LHCN-M2 (cell line): ENCODE measurements at regions not wholly inside any gene's neighbourhood (a gene's known extent, or its start where the extent isn't known, plus 50 kb on each side); places are given as distances from the start of the nearest gene placed in this dataset.
"Not testable (repeated sequence)": the region's sequence is repeated elsewhere in the genome, so short reads cannot be mapped to it uniquely, and the experiment has no call there.

ENCODE experiments used
- DNase-seq: peaks from one replicate; pipeline ENCODE4 v3.0.0-alpha.2; 2012; ENCODE audit warnings: low read depth

DNA sequence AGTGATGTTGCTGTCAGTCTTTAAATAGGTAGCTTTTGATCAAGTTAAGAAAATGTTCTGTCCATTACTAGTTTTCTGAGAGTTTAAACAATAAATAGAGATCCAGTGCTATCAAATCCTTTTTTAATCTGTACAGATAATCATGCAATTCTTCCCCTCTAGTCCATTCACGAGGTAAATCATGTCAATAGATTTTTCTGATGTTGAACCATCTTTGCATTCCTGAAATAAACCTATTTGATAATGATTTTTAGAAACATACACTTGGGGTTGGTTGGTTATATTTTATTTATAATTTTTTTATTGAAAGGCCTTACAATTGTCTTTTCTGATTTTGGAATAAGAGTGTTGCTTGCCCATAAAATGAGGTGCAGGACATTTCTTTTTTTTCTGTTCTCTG is 95.0 kb downstream of the FAM53A start:
- DNase-seq: no peak

GRCh38 chr4:1588306-1588705 is 95.8 kb downstream of the FAM53A start:
- DNase-seq: no peak

DNA sequence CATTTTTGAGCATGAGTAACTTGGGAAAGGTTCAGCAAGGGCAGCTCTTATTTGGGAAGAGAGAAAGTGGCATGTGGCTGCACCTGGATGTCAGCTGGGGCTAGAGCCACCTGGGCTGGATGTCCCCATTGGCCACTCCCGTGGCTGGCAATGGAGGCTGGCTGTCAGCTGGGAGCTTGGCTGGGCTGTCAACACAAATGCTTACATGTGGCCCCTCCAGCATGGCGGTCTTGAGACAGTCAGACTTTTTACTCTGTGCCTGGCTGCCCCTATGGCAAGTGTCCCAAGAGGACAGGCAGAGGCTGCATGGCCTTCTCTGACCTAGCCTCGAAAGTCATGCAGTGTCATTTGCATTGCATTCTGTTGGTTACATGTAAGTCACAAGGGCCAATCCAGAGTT is 99.6 kb downstream of the FAM53A start:
- DNase-seq: no peak

DNA sequence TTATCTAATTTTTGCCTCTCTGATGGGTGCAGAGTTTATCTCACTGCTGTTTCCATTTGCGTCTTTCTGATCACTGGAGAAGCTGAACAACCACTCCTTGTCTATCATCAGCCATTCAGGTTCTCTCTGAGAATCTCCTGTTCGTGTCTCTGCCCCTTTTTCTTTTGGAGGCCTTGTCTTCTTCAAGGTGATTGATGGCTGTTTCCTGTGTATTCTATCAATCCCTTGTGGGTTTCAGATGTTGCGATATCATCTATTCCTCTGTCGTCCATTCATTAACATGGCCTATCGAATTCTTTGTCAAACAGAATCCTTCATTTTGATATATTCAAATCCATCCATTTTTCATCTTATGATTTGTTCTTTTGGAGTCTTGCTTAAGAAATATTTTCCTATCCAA is 100.3 kb downstream of the FAM53A start:
- no peak for DNase-seq

DNA sequence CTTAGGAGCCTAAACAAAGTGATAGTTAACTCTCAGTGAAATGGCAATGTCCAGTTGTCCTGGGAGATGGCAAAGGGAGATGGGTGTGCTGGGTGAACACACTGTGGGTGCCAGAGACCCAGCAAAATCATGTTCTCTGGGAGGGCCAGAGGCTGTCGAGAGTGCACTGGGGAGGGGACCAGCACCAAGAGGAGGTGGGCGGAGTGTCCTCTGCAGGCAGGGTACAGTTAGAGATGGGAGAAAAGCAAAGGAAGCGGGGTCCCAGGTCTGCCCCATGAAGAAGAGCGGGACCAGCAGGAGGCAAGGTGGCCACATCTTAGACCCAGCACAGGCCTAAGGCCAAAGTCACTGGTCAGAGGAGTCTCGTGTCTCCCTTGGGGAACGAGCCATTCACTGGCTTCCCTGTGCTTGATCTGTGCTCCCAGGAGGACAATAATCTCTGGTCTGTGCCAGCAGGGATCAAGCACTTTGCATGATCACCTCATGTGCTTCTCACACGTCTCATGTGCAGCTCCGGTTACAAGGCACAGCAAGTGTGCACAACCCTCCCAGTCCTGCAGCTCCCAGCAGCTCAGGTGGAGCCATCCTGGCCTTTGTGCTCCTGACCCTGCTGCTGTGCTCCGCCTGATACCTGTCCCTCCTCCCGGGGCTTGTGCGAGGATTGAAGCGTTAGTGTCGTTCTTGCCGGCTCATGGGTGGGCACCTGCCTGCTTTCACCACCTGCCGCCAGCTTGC is 100.9 kb downstream of the FAM53A start:
- no peak for DNase-seq

GRCh38 chr4:1582227-1582626 is 101.9 kb downstream of the FAM53A start:
- DNase-seq: no peak

GRCh38 chr4:1581164-1581894 is 102.8 kb downstream of the FAM53A start:
- peak; percentile 74 for DNase-seq

DNA sequence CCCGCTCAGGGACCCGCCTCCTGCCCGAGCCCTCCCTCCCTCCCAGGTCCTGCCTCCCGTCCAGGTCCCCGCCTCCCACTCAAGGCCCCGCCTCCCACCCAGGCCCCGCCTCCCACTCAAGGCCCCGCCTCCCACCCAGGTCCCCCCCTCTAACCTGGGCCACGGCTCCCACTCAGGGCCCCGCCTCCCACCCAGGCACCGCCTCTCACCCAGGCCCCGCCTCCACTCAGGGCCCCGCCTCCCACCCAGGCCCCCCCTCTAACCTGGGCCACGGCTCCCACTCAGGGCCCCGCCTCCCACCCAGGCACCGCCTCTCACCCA is 103.5 kb downstream of the FAM53A start:
- not testable (repeated sequence) for DNase-seq

- DNase-seq: peak; percentile 68
These were observed 104.0 kb downstream of the FAM53A start for GRCh38 chr4:1579901-1580691.

DNA sequence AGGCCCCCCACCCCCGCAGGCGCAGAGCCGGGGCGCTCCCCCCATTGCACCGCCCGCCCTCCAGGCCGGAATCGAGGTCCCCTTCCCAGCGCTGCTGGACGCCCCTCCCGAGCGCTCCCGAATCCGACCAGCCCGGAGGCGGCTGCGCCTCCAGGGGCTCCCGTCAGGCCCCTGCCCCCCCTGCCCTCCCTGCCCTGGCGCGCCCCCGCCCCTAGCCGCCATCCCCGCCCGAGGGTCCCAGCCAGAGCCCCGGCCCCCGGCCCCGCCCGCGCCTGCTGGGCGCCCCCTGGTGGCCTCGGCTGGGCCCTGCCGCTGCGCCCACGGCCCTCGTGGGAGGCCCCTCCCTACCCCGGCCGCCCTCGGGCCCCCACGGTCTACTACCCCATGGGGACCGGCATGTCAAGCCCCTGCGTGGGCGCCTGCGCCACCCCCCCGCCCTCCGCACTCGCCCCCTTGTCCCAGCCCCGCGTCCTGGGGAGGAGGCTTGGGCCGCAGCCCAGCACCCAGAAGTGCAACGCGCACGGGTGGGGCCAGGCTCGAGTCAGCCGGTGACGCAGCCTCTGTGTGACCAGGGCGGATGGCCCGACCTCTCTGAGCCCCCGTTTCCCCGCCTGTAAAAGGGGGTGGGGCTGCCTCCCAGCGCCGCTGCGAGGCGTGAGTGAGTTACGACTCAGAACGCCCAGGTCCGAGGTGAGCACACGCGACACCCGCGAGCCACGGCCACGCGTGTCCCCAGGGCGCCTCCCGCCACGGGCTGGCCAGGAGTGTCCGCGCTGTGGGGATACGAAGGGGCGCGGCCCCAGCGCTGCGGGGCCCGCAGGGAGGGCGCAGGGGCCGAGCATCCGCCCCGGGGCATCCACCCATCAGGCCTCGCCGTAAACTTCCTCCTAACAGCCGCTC is 104.9 kb downstream of the FAM53A start:
- peak; percentile 61 for DNase-seq

DNA sequence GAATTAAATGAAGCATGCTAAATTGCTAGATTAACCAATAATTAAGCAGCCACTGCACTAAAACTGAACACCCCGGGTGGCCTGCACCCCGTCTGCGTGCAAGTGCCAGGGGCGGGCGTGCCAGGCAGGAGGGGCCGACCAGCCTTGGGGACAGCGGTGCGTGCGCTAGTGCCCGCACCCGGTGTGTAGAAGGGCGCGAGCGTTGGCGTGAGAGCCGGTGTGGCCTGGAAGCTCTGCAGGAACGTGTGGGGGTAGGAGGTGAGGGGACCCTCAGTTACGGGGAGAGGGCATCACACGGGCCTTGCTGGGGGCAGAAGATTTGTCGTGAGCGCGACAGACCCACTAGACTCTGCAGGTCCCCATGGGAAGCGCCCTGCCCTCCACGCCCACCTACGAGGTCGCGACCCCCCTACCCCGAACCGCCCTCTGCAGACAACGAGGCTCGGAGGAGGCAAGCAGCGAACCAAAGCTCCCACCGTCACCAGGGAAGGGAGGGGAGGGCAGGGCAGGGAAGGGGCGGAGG is 105.8 kb downstream of the FAM53A start:
- DNase-seq: no peak

- DNase-seq: no peak
These were observed 106.3 kb downstream of the FAM53A start for GRCh38 chr4:1577822-1578217.

DNA sequence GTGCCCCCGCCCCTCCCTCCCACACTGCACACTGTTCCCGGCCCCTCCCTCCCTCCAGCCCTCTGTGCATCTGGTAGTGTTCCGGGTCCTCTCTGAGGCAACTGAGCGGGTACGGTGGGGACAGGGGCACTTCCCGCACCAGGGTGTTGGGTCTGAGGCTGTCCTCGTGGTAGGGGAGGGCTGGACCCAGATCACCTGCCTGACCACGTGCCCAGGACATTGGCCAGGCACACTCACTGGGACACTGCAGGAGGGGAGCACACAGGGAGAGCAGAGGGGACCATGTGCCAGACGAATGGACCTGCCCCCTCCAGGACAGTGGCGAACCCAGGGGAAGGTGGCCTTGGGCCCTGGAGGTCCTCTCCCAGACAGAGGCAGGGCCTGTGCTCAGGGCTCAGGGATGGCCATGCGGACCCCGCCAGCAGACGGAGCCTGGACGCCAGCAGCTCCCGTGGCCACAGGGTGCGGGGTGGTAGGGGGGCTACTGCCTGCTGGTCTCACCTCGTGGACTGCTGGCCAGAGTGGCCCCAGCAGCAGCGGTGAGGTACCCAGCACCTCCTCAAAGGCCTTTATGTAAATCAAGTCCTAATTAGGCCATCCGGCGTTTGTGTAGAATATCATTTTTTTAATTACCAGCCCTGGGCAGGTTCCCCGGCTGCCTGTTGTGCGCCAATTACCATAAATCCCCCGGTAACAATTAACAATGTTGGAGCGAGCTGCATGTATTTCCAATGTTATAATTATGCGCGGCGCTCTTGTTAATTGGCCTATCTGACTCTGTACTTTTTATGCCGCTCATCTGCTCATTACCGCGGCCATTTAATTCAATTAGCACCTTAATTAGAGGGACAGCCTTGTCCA is 106.9 kb downstream of the FAM53A start:
- no peak for DNase-seq

DNA sequence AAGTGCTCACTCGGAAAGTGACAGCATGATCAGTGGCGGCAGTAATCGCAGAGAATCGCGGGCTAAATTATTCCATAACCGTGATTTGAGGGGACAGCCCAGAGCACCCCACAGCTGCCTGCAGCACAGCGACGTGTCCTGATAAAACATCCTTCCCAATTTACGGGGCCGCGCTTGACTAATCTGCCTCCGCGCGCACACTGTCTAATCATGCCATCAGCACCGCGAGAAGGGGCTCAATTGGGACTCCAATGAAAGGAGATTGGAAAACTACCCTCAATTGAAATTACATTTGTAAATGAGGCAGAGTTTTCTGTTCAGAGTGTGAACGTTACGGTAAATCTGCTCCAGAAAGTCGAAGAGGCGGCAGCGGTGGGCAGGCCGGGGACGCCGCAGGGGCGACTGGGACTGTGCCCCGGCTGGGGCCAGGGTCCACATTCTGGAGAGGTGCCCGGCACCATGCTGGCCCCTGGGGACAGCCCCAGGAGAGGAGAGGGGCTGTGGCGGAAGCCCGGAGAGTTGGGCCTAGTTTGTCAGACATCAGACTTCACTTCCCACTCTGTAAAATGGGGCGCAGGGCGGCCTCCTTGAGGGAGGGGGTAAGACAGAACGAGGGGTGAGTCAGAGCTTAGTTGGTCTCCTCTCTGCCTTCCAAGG is 107.7 kb downstream of the FAM53A start:
- DNase-seq: no peak

DNA sequence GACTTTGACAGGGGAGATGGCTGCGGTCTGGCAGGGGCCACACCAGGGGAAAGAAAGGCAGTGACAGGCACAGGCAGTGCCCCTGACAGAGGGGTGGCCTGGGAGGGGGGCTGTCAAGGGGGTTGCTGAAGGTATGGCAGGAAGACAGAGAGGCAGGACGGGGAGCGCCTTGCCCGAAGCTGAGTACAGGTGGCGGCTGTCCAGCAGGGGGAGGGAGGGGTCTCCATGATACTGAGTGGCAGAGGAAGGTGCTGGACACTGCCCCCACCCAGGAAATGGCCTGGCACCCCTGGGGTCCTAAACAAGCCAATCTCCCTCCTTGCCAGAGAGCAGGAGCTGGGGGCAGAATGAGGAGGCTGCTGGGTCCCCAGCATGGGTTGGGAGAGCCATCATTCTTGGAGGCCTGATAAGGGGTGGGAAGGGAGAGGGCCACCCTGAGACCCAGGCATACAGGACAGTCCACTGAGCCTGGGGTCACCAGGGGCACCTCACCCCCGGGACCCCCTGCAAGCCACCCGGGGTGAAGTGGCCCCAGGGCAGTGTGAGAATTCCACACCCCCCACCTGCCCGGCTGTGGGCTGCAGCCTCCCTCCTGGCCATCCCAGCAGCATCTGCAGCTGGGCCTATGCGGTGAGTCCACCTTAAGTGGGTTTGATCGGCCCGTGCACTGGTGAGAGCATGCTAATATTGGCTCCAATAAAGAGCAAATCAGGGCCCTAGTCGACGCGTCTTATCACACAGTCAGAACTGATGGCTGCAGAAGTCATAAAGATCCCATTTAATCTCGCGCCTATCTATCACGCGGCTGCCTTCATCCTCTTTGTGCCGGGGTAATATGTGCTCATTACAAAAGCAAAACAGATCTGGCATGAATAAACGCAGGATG is 108.5 kb downstream of the FAM53A start:
- no peak for DNase-seq

DNA sequence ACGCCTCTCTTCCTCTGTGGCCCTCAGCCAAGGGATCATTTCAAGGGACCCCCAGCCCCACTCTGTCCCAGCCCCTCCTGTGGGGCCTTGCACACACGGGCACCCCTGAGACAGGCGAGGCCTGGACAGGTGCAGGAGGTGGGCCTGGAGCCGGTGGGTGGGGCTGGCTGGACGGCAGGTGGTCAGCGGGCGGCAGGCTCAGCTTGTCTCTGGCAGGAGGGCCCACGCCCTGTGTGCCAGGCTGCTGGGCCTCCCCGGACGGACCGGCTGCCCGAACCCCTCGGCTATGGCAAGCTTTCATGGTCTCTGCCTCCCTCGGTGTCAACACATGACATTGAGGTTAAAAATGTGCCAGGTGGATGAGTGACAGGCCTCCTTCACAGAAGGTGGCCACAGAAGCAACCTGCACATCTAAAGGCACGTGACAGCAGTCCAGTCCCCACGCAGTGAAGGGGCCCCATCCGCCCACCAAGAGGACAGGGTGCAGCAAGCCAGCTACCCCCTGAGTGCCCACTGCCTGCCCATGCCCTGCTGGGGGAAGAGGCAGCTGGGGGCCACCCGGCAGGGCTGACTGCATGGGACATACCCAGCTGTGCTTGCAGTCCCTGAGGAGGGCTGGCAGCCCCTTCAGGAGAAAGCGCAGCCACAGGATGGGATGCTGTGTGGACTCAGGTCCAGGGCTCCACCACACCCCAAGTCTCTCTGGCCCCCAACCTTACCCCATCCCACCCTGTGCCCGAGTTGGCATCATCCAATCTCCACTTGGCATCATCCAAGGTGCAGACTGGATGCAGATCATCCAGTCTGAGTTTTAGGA is 109.3 kb downstream of the FAM53A start:
- DNase-seq: no peak

GRCh38 chr4:1573830-1574459 is 110.2 kb downstream of the FAM53A start:
- DNase-seq: no peak
